ENCODE measurements at regions not wholly inside any gene's neighbourhood (a gene's known extent, or its start where the extent isn't known, plus 50 kb on each side); places are given as distances from the start of the nearest gene placed in this dataset.

GRCh38 chr2:146624430-146625160 lies 1220.2 kb upstream of the ACVR2A start:
- TF ChIP-seq, protein P1, sequence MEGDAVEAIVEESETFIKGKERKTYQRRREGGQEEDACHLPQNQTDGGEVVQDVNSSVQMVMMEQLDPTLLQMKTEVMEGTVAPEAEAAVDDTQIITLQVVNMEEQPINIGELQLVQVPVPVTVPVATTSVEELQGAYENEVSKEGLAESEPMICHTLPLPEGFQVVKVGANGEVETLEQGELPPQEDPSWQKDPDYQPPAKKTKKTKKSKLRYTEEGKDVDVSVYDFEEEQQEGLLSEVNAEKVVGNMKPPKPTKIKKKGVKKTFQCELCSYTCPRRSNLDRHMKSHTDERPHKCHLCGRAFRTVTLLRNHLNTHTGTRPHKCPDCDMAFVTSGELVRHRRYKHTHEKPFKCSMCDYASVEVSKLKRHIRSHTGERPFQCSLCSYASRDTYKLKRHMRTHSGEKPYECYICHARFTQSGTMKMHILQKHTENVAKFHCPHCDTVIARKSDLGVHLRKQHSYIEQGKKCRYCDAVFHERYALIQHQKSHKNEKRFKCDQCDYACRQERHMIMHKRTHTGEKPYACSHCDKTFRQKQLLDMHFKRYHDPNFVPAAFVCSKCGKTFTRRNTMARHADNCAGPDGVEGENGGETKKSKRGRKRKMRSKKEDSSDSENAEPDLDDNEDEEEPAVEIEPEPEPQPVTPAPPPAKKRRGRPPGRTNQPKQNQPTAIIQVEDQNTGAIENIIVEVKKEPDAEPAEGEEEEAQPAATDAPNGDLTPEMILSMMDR (IDR thresholded peaks at IDR 0.05) = no peak
- TF ChIP-seq POLR2A (IDR thresholded peaks at IDR 0.05) = no peak
- intact Hi-C loops (cut with DNase I; ENCODE audit: low total_unique reads) = no loop called here
- Histone ChIP-seq H3K36me3 (no peaks in the 10 kb centered on the region), H3K9me3 (no peaks in the 10 kb centered on the region), H3K4me3 (no peak overlapping the region), H3K4me1 (no peaks in the 10 kb centered on the region), H3K27ac (no peak overlapping the region), H3K27me3 (no peaks in the 10 kb centered on the region)
- no peak for DNase-seq

DNA sequence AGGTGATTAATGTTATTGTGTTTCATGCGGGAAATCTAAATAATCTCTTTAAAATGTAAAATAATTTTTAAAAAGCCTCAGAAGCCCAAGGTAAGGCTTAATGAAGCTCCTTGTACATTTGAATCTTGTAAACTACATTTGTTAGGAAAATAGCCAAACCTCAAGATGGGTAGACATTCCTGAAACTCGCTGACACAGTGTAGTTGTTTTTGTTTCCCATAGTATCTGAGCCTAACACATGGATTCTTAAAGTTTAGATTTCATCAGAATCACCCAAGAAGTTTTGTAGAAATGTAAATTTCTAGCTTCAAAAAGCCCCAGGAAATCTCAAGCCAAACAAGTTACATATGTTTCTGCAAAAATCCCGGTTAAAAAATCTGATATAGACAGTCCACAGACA lies 1221.1 kb upstream of the ACVR2A start:
- intact Hi-C loops (cut with DNase I; ENCODE audit: low total_unique reads) = no loop called here
- TF ChIP-seq POLR2A (IDR thresholded peaks at IDR 0.05) = no peak
- TF ChIP-seq, protein P1 (IDR thresholded peaks at IDR 0.05) = no peak

DNA sequence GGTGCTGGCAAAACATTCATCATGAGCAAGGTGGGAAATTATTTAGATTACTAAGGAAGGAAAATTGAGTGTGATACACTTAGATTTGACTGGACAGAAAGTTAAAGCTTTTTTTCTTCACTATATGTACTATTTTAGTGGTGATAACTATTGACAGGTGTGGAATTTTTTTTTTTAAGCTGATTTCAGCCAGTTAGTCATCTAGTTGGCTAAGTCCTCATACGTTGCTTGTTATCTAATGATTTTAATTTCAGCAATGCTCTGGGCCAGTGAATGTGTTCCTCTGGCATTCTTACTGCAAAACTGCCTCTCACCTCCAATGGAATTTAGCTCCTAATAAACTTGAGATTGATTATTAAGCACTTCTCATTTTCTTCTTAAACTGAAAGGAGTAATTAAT lies 1223.2 kb upstream of the ACVR2A start:
- intact Hi-C loops (cut with DNase I; ENCODE audit: low total_unique reads) = no loop called here
- no peaks in the 10 kb centered on the region for H3K4me1 ChIP-seq
- DNase-seq = no peak
- no peaks in the 10 kb centered on the region for H3K9me3 ChIP-seq
- TF ChIP-seq, protein P1 (IDR thresholded peaks at IDR 0.05) = no peak
- TF ChIP-seq POLR2A (IDR thresholded peaks at IDR 0.05) = no peak
- H3K27ac ChIP-seq = no peak overlapping the region
- H3K4me3 ChIP-seq = no peak overlapping the region
- no peaks in the 10 kb centered on the region for H3K27me3 ChIP-seq
- no peaks in the 10 kb centered on the region for H3K36me3 ChIP-seq

More for the DNA sequence above, 1221.1 kb upstream of the ACVR2A start:
- no peak overlapping the region for H3K27ac ChIP-seq
- DNase-seq = no peak
- no peaks in the 10 kb centered on the region for H3K36me3 ChIP-seq
- no peaks in the 10 kb centered on the region for H3K4me1 ChIP-seq
- H3K27me3 ChIP-seq = no peaks in the 10 kb centered on the region
- H3K9me3 ChIP-seq = no peaks in the 10 kb centered on the region
- H3K4me3 ChIP-seq = no peak overlapping the region

DNA sequence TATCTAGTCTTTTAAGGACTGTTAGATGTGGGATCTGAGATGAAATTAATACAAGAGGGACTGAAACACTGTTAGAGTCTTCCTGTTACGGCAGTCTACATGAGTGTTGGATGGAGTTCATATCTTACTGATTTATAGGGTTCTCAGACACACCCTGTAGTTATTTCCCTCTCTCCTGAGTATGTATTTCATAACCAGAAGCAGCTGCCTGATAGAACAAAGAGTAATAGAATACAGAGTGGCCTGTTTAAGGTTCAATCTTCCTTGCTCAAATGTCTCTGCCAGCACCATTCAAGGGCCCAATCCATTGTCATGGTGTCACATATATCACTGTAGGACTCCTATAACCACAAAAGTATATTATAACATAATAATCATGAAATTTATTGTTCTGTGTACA lies 1229.1 kb upstream of the ACVR2A start:
- Histone ChIP-seq H3K4me3 (no peak overlapping the region), H3K27me3 (no peaks in the 10 kb centered on the region), H3K36me3 (no peaks in the 10 kb centered on the region), H3K27ac (no peak overlapping the region), H3K9me3 (no peaks in the 10 kb centered on the region), H3K4me1 (no peaks in the 10 kb centered on the region)
- no peak for DNase-seq
- intact Hi-C loops (cut with DNase I; ENCODE audit: low total_unique reads) = no loop called here
- TF ChIP-seq, protein P1 (IDR thresholded peaks at IDR 0.05) = no peak
- no peak for TF ChIP-seq POLR2A (IDR thresholded peaks at IDR 0.05)

DNA sequence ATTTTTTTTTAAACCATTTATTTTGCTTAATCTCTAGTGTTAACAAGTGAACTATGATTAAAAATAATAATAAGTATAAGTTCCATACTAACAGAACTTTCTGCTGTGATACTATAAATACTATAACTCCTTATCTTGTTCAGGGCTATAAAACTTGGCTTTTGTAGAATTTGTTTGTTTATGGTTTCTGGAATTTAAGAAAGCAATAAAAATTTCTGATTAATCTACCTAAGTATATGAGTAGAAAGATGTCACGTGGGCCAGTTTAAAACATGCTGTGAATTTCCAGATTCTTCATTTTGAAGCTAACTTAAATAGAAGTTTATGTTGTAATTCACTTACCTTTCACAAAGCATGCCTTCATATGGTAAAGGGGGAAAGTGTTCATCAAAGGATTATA lies 1236.3 kb upstream of the ACVR2A start:
- Histone ChIP-seq H3K27me3 (no peaks in the 10 kb centered on the region), H3K4me3 (no peak overlapping the region), H3K4me1 (no peaks in the 10 kb centered on the region), H3K36me3 (no peaks in the 10 kb centered on the region), H3K9me3 (no peaks in the 10 kb centered on the region), H3K27ac (no peak overlapping the region)
- intact Hi-C loops (cut with DNase I; ENCODE audit: low total_unique reads) = no loop called here
- no peak for TF ChIP-seq POLR2A (IDR thresholded peaks at IDR 0.05)
- TF ChIP-seq, protein P1 (IDR thresholded peaks at IDR 0.05) = no peak
- no peak for DNase-seq

All from uterus (tissue), 3 donors.